H1 (cell line): ENCODE measurements at regions not wholly inside any gene's neighbourhood (a gene's known extent, or its start where the extent isn't known, plus 50 kb on each side); places are given as distances from the start of the nearest gene placed in this dataset.

Experiments used
- CHD2 ChIP-seq: IDR thresholded peaks from 2 replicates; pipeline ENCODE4 v1.6.1; 2012; ENCODE audit warnings: low read length, improper control_type of control experiment
- EP300 ChIP-seq, 2 experiments: IDR thresholded peaks; 1 replicate in 1 of 2; 2 replicates in 1 of 2; pipeline ENCODE4 v1.6.1; 2011 to 2012; ENCODE audit warnings: low read depth in 2 of 2, low read length in 2 of 2, mild to moderate bottlenecking in 2 of 2, borderline replicate concordance in 1 of 2, inconsistent platforms in 1 of 2, moderate library complexity in 1 of 2
- EZH2 ChIP-seq: fragments of 200-600 bp; sonication (generic); IDR thresholded peaks from 2 replicates; pipeline ENCODE4 v1.7.1; 2012; ENCODE audit warnings: low read depth, mild to moderate bottlenecking, moderate library complexity, low read length, inconsistent platforms; ENCODE audit not compliant: severe bottlenecking
- KDM1A ChIP-seq: fragments of 200-600, 300-600 bp; sonication (generic); IDR thresholded peaks from 2 replicates; pipeline ENCODE4 v1.7.1; 2016; ENCODE audit warnings: mild to moderate bottlenecking, low read length, borderline replicate concordance
- POLR2A ChIP-seq, 2 experiments: IDR thresholded peaks; 1 replicate in 1 of 2; 2 replicates in 1 of 2; pipeline ENCODE4 v1.6.1; 2011; ENCODE audit warnings: low read depth in 2 of 2, low read length in 2 of 2, mild to moderate bottlenecking in 2 of 2; ENCODE audit errors: control extremely low read depth in 1 of 2
- POLR2AphosphoS5 ChIP-seq: IDR thresholded peaks from 2 replicates; pipeline ENCODE4 v1.6.1; 2011; ENCODE audit warnings: low read depth, low read length
- RAD21 ChIP-seq, 2 experiments: IDR thresholded peaks in 1 of 2; conservative IDR thresholded peaks in 1 of 2; 2 replicates each; pipeline ENCODE4 v1.6.1; 2011; ENCODE audit warnings: low read depth in 2 of 2, low read length in 2 of 2, improper control_type of control experiment in 1 of 2, inconsistent platforms in 1 of 2, mild to moderate bottlenecking in 1 of 2, moderate library complexity in 1 of 2
- SP2 ChIP-seq: IDR thresholded peaks from 2 replicates; pipeline ENCODE4 v1.6.1; 2012; ENCODE audit warnings: mild to moderate bottlenecking, low read length, inconsistent platforms
- TF ChIP-seq, protein P1 (sequence below): IDR thresholded peaks from 2 replicates; pipeline ENCODE4 v1.6.1; 2012; ENCODE audit warnings: inconsistent platforms
- TF ChIP-seq, protein P2 (sequence below), 3 experiments: IDR thresholded peaks; 1 replicate in 2 of 3; 2 replicates in 1 of 3; pipeline versions ENCODE4 v1.5.1 to v1.6.1; 2011; ENCODE audit warnings: low read length in 3 of 3, mild to moderate bottlenecking in 3 of 3, inconsistent platforms in 2 of 3, low read depth in 1 of 3, moderate library complexity in 1 of 3; ENCODE audit not compliant: insufficient read depth in 1 of 3; ENCODE audit errors: control extremely low read depth in 1 of 3

DNA sequence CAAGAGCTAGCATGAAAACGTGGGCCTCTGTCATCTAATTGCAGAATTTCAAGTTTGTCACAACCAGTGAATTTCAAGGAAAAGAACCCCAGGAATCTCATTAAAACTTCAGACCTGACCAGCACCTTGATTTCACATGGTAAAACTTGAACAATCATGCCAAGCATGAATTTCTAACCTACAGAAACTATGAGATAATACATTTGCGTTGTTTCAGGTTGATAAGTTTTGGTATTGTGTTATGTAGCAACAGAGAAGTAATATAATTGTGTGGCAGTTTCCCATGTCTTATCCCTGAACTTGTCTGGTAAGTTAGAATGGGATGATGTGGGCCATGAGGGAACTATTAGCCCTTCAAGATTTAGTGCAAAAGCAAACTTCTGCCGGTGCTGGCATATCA lies 530.1 kb downstream of the ANKRD7 start:
- TF ChIP-seq EZH2 = no peak
- TF ChIP-seq KDM1A = no peak
- TF ChIP-seq CHD2 = no peak
- TF ChIP-seq, protein P1, sequence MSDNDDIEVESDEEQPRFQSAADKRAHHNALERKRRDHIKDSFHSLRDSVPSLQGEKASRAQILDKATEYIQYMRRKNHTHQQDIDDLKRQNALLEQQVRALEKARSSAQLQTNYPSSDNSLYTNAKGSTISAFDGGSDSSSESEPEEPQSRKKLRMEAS = no peak
- TF ChIP-seq POLR2A (IDR thresholded peaks at IDR 0.05; ENCODE audit: control extremely low read depth in 1 of 2, low read depth in 2 of 2, low read length in 2 of 2) = no peak
- TF ChIP-seq POLR2AphosphoS5 = no peak
- no peak for TF ChIP-seq EP300 (IDR thresholded peaks at IDR 0.05; ENCODE audit: borderline replicate concordance in 1 of 2, low read depth in 2 of 2, low read length in 2 of 2)
- TF ChIP-seq, protein P2, sequence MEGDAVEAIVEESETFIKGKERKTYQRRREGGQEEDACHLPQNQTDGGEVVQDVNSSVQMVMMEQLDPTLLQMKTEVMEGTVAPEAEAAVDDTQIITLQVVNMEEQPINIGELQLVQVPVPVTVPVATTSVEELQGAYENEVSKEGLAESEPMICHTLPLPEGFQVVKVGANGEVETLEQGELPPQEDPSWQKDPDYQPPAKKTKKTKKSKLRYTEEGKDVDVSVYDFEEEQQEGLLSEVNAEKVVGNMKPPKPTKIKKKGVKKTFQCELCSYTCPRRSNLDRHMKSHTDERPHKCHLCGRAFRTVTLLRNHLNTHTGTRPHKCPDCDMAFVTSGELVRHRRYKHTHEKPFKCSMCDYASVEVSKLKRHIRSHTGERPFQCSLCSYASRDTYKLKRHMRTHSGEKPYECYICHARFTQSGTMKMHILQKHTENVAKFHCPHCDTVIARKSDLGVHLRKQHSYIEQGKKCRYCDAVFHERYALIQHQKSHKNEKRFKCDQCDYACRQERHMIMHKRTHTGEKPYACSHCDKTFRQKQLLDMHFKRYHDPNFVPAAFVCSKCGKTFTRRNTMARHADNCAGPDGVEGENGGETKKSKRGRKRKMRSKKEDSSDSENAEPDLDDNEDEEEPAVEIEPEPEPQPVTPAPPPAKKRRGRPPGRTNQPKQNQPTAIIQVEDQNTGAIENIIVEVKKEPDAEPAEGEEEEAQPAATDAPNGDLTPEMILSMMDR (IDR thresholded peaks at IDR 0.05; ENCODE audit: control extremely low read depth in 1 of 3, insufficient read depth in 1 of 3, low read depth in 1 of 3, low read length in 3 of 3) = no peak
- no peak for TF ChIP-seq RAD21 (IDR thresholded peaks at IDR 0.05 in 1 of 2, conservative IDR thresholded peaks at IDR 0.05 in 1 of 2; ENCODE audit: low read depth in 2 of 2, low read length in 2 of 2)
- TF ChIP-seq SP2 = no peak
